ENCODE measurements at regions not wholly inside any gene's neighbourhood (a gene's known extent, or its start where the extent isn't known, plus 50 kb on each side); places are given as distances from the start of the nearest gene placed in this dataset.

DNA sequence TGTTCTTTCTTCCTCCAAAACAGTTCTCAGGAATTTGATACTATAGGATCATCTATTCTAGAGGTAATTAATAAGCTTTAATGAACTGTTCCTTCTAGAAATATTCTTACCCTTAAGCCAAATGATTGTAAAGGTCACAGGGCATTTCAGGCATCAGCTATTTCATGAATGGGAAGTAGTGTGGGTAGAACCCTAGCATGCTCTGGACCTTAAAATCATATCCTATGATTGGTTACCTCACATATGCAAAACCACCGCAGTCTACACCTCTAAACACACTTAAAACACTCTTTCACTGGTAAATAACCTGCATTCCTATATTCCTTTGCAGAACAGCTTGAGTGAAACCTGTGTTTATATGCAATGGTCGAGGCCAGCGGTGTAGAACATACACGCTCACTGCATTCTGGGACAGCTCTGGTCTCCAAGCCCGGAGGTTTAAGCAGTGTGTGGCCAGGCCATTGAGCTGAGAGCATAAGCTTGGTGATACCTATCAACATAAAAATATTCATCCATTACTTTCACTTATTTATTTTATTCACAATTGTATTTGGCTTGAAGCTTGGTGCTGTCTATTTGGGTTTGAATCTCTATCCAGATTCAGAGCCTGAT, 87.7 kb upstream of the RASGRP1 start (continued):
- TF ChIP-seq SIX5 (IDR thresholded peaks at IDR 0.05; ENCODE audit: low read depth, low read length) = no peak
